VCaP (cell line): ENCODE measurements at regions not wholly inside any gene's neighbourhood (a gene's known extent, or its start where the extent isn't known, plus 50 kb on each side); places are given as distances from the start of the nearest gene placed in this dataset.

ENCODE experiments used
- H3K27ac ChIP-seq: fragments of 450-650 bp; 2 replicates; pipeline ENCODE4 v1.5.1; 2017
- TF ChIP-seq, protein P1 (sequence below): fragments of 450-650 bp; conservative IDR thresholded peaks from 2 replicates; pipeline ENCODE4 v1.5.1; 2017; ENCODE audit warnings: mild to moderate bottlenecking, moderate library complexity

DNA sequence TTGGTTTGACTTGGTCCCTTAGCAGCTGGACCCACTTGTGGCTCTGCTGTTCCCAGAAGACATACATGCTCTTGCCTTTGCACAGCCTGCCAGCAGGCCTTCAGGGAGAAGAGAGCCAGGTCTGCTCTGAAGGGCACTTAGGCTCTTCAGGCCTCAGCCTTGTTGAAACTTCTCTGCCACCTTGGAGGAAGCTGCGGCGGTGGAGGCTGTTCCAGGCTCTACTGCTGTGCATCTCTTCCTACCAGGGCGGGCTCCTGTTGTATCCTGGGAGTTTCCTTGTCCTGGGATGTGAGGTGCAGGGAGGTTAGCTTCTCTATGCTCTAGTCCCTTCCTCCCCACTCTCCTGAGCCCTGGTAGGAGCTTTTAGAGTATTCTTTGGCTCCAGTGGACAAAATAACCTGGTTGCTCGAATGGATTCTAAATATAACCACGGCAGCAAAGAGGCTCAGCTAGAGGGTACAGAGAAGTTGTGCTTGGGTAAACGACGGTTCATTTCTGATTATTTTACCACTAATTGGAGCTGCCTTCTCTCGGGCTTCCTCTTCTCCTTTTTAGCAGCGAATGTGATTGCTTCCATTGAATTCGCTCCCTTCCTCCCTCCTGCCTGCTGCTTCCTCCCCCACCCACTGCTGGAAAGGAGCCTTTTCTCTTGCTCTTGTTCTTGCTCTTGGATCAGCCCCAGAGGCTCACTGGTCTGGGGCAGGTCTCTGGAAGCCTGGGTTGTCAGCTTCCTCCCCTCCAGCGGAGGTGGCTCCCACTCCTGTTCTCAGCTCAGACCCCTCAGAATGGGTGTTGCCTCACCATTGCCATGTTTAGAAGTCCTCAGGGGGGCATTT, 126.6 kb upstream of the CACNA1E start:
- no peak overlapping the region for H3K27ac ChIP-seq
- TF ChIP-seq, protein P1, sequence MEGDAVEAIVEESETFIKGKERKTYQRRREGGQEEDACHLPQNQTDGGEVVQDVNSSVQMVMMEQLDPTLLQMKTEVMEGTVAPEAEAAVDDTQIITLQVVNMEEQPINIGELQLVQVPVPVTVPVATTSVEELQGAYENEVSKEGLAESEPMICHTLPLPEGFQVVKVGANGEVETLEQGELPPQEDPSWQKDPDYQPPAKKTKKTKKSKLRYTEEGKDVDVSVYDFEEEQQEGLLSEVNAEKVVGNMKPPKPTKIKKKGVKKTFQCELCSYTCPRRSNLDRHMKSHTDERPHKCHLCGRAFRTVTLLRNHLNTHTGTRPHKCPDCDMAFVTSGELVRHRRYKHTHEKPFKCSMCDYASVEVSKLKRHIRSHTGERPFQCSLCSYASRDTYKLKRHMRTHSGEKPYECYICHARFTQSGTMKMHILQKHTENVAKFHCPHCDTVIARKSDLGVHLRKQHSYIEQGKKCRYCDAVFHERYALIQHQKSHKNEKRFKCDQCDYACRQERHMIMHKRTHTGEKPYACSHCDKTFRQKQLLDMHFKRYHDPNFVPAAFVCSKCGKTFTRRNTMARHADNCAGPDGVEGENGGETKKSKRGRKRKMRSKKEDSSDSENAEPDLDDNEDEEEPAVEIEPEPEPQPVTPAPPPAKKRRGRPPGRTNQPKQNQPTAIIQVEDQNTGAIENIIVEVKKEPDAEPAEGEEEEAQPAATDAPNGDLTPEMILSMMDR = no peak

DNA sequence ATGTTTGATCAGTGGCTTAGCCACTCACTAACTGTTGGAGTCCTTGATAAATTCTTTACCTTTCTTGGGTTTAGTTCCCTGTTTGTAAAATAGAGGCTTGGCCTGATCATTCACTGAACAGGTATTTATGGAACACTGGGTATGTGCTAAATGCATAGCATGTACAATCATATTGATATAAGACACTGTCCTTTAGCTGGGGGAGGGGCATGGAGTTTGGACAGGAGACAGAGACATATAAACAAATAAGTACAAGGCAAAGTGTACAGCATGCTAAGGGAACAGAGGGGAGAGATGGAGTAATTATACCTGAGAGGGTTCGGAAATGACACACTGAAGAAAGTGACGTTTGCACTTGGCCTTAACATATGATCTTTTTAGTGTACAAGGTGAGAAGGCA, 124.3 kb upstream of the CACNA1E start:
- TF ChIP-seq, protein P1 = no peak
- peak overlapping the region; percentile 34 for H3K27ac ChIP-seq

DNA sequence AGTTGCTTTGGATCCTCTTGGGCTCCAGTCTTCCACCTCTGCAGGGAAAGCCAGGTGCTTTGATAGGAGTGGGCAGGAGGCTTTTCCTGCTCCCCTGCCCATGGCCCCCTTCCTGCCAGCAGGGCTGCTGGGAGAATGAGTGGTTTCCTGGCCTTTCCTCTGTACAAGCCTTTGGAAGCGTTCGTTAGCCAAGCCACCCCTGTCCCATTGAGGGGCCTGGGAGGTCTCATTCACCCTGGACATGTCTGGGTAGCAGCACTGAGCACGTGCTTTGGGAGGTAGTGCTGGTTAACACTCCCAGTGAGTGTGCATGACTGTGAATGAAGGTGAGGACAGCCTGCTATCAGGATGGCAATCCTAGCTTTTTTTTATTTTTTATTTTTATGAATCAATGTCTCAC, 118.5 kb upstream of the CACNA1E start:
- TF ChIP-seq, protein P1 = no peak

DNA sequence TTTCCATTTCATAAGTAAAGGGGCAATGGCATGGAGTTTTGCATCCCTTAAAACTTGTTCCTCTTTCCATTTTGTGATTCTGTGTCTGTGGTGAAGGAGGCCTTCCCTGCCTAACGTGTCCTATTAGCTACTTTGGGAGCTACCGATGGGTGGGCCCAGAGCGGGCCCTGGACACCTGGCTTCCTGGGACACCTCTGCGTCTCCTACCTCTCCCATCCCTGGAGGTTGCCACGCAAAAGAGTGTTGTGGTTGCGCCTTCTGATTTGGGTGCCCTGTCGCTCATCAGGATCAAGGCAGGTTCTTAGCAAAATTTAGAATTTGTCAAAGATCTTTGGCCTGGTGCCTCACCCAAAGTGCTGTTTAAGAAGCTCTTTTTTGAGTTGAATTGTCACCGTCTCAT, 116.4 kb upstream of the CACNA1E start:
- no peak overlapping the region for H3K27ac ChIP-seq
- TF ChIP-seq, protein P1 = no peak

More for the DNA sequence above, 118.5 kb upstream of the CACNA1E start:
- H3K27ac ChIP-seq = no peak overlapping the region

DNA sequence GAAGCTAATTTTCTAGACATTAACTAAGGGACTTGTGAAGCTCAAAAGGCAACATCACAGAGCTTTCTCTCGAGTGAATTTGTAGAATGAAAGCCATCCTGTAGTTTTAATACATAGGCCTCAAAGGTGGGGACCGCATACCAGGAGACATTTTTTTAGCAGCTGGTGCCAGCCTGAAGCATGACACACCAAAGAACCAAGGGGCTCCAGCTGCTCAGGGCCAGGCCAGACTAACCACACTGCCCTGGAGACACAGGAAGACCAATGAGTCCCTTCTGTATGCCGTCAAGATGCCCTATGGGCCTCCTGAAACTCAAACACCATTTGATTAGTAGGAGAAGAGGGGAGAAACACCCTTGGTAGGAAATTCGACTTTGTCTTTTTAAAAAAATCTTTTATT, 113.9 kb upstream of the CACNA1E start:
- no peak overlapping the region for H3K27ac ChIP-seq
- TF ChIP-seq, protein P1 = no peak

DNA sequence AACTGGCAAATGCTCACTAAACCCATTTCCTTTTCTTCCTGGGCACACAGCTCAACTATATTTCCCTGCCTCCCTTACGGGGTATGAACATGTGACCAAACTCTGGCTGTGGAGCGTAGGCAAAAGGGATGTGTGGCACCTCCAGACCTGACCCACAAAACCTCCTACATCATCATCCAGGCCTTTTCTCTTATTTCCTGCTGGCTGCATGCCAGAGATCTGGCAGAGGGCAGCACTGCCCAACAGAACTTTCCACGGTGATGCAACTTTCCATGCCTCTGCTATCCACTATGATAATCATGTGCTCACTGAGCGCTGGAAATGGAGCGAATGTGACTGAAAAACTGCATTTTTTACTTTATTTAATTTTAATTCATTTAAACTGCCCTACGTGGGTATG, 99.6 kb upstream of the CACNA1E start:
- no peak overlapping the region for H3K27ac ChIP-seq
- TF ChIP-seq, protein P1 = no peak

DNA sequence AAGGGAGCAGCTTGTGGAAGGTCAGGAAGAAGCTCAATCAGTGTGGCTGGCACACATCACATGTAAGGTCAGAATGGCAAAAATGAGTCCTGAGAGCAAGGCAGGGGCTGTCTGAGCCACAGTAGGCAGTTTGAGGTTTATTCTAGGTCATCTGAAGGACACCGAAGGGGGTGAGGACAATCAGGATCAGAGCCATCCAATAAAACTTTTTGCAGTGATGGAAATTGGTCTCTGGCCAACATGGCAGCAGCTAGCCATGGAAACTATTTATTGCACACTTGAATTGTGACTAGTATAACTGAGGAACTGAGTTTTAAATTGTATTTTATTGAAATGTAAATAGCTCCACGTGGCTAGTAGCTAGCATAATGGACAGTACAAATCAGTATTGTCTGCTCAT, 97.0 kb upstream of the CACNA1E start:
- H3K27ac ChIP-seq = peak overlapping the region; percentile 17; the same call in 1 of the 2 replicates
- TF ChIP-seq, protein P1 = no peak
